ENCODE measurements at regions not wholly inside any gene's neighbourhood (a gene's known extent, or its start where the extent isn't known, plus 50 kb on each side); places are given as distances from the start of the nearest gene placed in this dataset.
"Not testable (repeated sequence)": the region's sequence is repeated elsewhere in the genome, so short reads cannot be mapped to it uniquely, and the experiment has no call there.

GRCh38 chr3:75272691-75273090 is 391.4 kb upstream of the FRG2C start:
- CTCF ChIA-PET: interaction anchor here (0.6 to 1.3 kb wide), 2 partner anchors 81 to 138 kb away, joined by 3 read pairs; no protein-coding TSS in a partner anchor
- peaks cover 1% of the 10 kb centered on the region for H3K27me3 Mint-ChIP-seq (ENCODE audit: low read depth)
- no peak overlapping the region for H3K27ac Mint-ChIP-seq
- DNase-seq (ENCODE audit: low spot score) (no peak), ATAC-seq (no peak)
- no peak overlapping the region for H3K4me3 Mint-ChIP-seq
- peaks cover 16% of the 10 kb centered on the region for H3K4me1 Mint-ChIP-seq
- peaks cover under 1% of the 10 kb centered on the region for H3K9me3 Mint-ChIP-seq
- POLR2A ChIA-PET: no interaction called here
- H3K36me3 Mint-ChIP-seq: no peaks in the 10 kb centered on the region
- TF ChIP-seq JUN (CRISPR knock-in tag; IDR thresholded peaks at IDR 0.05): no peak
- no peak for TF ChIP-seq CREB1 (CRISPR knock-in tag; IDR thresholded peaks at IDR 0.05)
- TF ChIP-seq, protein P1, sequence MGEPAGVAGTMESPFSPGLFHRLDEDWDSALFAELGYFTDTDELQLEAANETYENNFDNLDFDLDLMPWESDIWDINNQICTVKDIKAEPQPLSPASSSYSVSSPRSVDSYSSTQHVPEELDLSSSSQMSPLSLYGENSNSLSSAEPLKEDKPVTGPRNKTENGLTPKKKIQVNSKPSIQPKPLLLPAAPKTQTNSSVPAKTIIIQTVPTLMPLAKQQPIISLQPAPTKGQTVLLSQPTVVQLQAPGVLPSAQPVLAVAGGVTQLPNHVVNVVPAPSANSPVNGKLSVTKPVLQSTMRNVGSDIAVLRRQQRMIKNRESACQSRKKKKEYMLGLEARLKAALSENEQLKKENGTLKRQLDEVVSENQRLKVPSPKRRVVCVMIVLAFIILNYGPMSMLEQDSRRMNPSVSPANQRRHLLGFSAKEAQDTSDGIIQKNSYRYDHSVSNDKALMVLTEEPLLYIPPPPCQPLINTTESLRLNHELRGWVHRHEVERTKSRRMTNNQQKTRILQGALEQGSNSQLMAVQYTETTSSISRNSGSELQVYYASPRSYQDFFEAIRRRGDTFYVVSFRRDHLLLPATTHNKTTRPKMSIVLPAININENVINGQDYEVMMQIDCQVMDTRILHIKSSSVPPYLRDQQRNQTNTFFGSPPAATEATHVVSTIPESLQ (CRISPR knock-in tag; IDR thresholded peaks at IDR 0.05): no peak
- no peak for TF ChIP-seq ZNF121 (CRISPR knock-in tag; IDR thresholded peaks at IDR 0.05)

- peaks cover 20% of the 10 kb centered on the region for H3K9me3 Mint-ChIP-seq
- ATAC-seq, POLR2A ChIA-PET: not testable (repeated sequence)
Observed at GRCh38 chr3:75285531-75286148, 378.5 kb upstream of the FRG2C start.

GRCh38 chr3:75288972-75289574 is 375.1 kb upstream of the FRG2C start:
- peaks cover 11% of the 10 kb centered on the region for H3K36me3 Mint-ChIP-seq
- H3K4me1 Mint-ChIP-seq; CTCF ChIA-PET; ATAC-seq; H3K9me3 Mint-ChIP-seq; POLR2A ChIA-PET; H3K27me3 Mint-ChIP-seq (ENCODE audit: low read depth); DNase-seq (ENCODE audit: low spot score); H3K4me3 Mint-ChIP-seq; H3K27ac Mint-ChIP-seq: not testable (repeated sequence)

More at GRCh38 chr3:75285531-75286148, 378.5 kb upstream of the FRG2C start:
- DNase-seq (ENCODE audit: low spot score); H3K4me3 Mint-ChIP-seq; H3K27me3 Mint-ChIP-seq (ENCODE audit: low read depth); CTCF ChIA-PET; H3K4me1 Mint-ChIP-seq; H3K27ac Mint-ChIP-seq: not testable (repeated sequence)
- peaks cover 11% of the 10 kb centered on the region for H3K36me3 Mint-ChIP-seq

DNA sequence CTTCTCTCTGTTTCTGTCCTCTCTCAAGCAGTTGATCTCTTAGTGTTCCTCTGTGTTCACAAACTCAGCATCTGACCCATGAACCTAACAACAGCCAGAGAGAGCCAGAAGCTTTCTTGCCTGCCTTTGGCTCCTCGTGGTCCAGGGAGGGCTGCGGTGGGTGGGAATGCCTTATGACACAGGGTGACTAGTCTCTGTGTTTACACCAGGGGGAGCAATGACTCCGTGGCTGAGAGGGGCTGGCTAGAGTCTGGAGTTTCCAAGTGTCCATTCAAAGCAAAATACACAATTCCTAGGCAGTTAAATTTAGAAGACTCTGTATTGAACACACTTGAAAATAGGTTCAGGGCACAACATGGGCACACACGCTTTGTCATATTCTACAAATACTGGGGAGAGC is 370.0 kb upstream of the FRG2C start:
- Mint-ChIP-seq H3K27ac (no peak overlapping the region), H3K27me3 (ENCODE audit: low read depth) (peaks cover 4% of the 10 kb centered on the region), H3K36me3 (peaks cover 6% of the 10 kb centered on the region; the same call in 1 of the 2 replicates), H3K9me3 (peaks cover 13% of the 10 kb centered on the region), H3K4me1 (no peaks in the 10 kb centered on the region; the same call in 1 of the 2 replicates), H3K4me3 (no peak overlapping the region)
- DNase-seq (ENCODE audit: low spot score) (peak; percentile 65), ATAC-seq (peak; percentile 100)
- TF ChIP-seq CREM (CRISPR knock-in tag; IDR thresholded peaks at IDR 0.05): no peak
- TF ChIP-seq, protein P2, sequence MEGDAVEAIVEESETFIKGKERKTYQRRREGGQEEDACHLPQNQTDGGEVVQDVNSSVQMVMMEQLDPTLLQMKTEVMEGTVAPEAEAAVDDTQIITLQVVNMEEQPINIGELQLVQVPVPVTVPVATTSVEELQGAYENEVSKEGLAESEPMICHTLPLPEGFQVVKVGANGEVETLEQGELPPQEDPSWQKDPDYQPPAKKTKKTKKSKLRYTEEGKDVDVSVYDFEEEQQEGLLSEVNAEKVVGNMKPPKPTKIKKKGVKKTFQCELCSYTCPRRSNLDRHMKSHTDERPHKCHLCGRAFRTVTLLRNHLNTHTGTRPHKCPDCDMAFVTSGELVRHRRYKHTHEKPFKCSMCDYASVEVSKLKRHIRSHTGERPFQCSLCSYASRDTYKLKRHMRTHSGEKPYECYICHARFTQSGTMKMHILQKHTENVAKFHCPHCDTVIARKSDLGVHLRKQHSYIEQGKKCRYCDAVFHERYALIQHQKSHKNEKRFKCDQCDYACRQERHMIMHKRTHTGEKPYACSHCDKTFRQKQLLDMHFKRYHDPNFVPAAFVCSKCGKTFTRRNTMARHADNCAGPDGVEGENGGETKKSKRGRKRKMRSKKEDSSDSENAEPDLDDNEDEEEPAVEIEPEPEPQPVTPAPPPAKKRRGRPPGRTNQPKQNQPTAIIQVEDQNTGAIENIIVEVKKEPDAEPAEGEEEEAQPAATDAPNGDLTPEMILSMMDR (IDR thresholded peaks at IDR 0.05): peak; percentile 71
- no peak for TF ChIP-seq ELF4 (CRISPR knock-in tag; IDR thresholded peaks at IDR 0.05; ENCODE audit: low read depth)
- no peak for TF ChIP-seq GRHL2 (CRISPR knock-in tag; IDR thresholded peaks at IDR 0.05; ENCODE audit: insufficient replicate concordance, severe bottlenecking)
- TF ChIP-seq ZNF416 (CRISPR knock-in tag; IDR thresholded peaks at IDR 0.05): no peak
- TF ChIP-seq FOXJ3 (CRISPR knock-in tag; IDR thresholded peaks at IDR 0.05; ENCODE audit: borderline replicate concordance): no peak
- TF ChIP-seq USF1 (CRISPR knock-in tag; IDR thresholded peaks at IDR 0.05): no peak
- TF ChIP-seq TCF7 (CRISPR knock-in tag; IDR thresholded peaks at IDR 0.05; ENCODE audit: low read depth): no peak
- ChIA-PET POLR2A (no interaction called here), CTCF (interaction anchor here (0.6 to 1.5 kb wide), 11 partner anchors 10 to 313 kb away, joined by 3 to 8 read pairs (median 3); no protein-coding TSS in a partner anchor)

All from WTC11 (cell line).